GM21786 (cell line): ENCODE measurements at regions not wholly inside any gene's neighbourhood (a gene's known extent, or its start where the extent isn't known, plus 50 kb on each side); places are given as distances from the start of the nearest gene placed in this dataset.
A peak's percentile ranks its signal among the peaks of the same experiment; 100 is the strongest.
"Not testable (repeated sequence)": the region's sequence is repeated elsewhere in the genome, so short reads cannot be mapped to it uniquely, and the experiment has no call there.

Experiments used
- ATAC-seq: cut with Tn5 transposase; IDR thresholded peaks from one replicate; pipeline ENCODE4 v1.9.1; 2021; ENCODE audit not compliant: unreplicated experiment

GRCh38 chr7:65317372-65317771, 56.3 kb upstream of the ZNF92 start:
- no peak for ATAC-seq

GRCh38 chr7:65310761-65311160, 62.9 kb upstream of the ZNF92 start:
- ATAC-seq: no peak

- ATAC-seq: no peak
These were observed 65.4 kb upstream of the ZNF92 start for GRCh38 chr7:65308300-65308678.

- ATAC-seq: peak; percentile 82
These were observed 65.9 kb upstream of the ZNF92 start for GRCh38 chr7:65307651-65308299.

- no peak for ATAC-seq
These were observed 69.5 kb upstream of the ZNF92 start for GRCh38 chr7:65304175-65304574.

GRCh38 chr7:65302883-65303282, 70.8 kb upstream of the ZNF92 start:
- ATAC-seq: no peak

- no peak for ATAC-seq
These were observed 72.6 kb upstream of the ZNF92 start for GRCh38 chr7:65301007-65301406.

GRCh38 chr7:65295409-65295808, 78.2 kb upstream of the ZNF92 start:
- no peak for ATAC-seq

- not testable (repeated sequence) for ATAC-seq
These were observed 83.3 kb upstream of the ZNF92 start for GRCh38 chr7:65290340-65290739.

GRCh38 chr7:65287023-65287422, 86.6 kb upstream of the ZNF92 start:
- no peak for ATAC-seq

- peak; percentile 81 for ATAC-seq
These were observed 87.5 kb upstream of the ZNF92 start for GRCh38 chr7:65285906-65286864.

- ATAC-seq: not testable (repeated sequence)
These were observed 88.4 kb upstream of the ZNF92 start for GRCh38 chr7:65285241-65285640.

- no peak for ATAC-seq
These were observed 93.9 kb upstream of the ZNF92 start for GRCh38 chr7:65279795-65280194.

GRCh38 chr7:65276822-65277221, 96.8 kb upstream of the ZNF92 start:
- no peak for ATAC-seq

- ATAC-seq: not testable (repeated sequence)
These were observed 102.2 kb upstream of the ZNF92 start for GRCh38 chr7:65271502-65271901.

GRCh38 chr7:65269150-65269856, 104.4 kb upstream of the ZNF92 start:
- peak; percentile 96 for ATAC-seq

- ATAC-seq: no peak
These were observed 104.9 kb upstream of the ZNF92 start for GRCh38 chr7:65268782-65269149.

- no peak for ATAC-seq
These were observed 107.6 kb upstream of the ZNF92 start for GRCh38 chr7:65265933-65266519.

- no peak for ATAC-seq
These were observed 109.4 kb upstream of the ZNF92 start for GRCh38 chr7:65264258-65264657.

GRCh38 chr7:65260673-65261072, 113.0 kb upstream of the ZNF92 start:
- ATAC-seq: not testable (repeated sequence)

GRCh38 chr7:65259864-65260525, 113.7 kb upstream of the ZNF92 start:
- not testable (repeated sequence) for ATAC-seq
